IMR-90 (cell line): ENCODE measurements at regions not wholly inside any gene's neighbourhood (a gene's known extent, or its start where the extent isn't known, plus 50 kb on each side); places are given as distances from the start of the nearest gene placed in this dataset.

ENCODE experiments used
- ATAC-seq: fragments of 200-7000 bp; cut with Tn5 transposase; 2 replicates; pipeline ENCODE4 v1.9.1; 2020; ENCODE audit warnings: low read depth, mild to moderate bottlenecking, moderate library complexity
- BruUV-seq: library from RNA; stranded (reverse); fragments of 400-500 nt; replicated peaks from 2 replicates; lab custom pipeline; 2021; lab: Mats Ljungman, UMichigan
- CTCF ChIA-PET: fragments of 300-600 bp; formaldehyde crosslinking; extraction: SDS; loops from one replicate; lab custom pipeline; 2021; ENCODE audit warnings: antibody characterized with exemption; lab: Yijun Ruan, JAX
- POLR2A ChIA-PET: fragments of 300-600 bp; sonication (Branson Sonifier 250); formaldehyde crosslinking; loops from one replicate; lab custom pipeline; 2022; ENCODE audit warnings: antibody characterized with exemption; ENCODE audit not compliant: unreplicated experiment; lab: Charles Lee
- DNase-seq: peaks from one replicate; pipeline ENCODE4 v3.0.0; 2013
- H2AFZ ChIP-seq: replicated peaks from 2 replicates; pipeline ENCODE3; 2013; ENCODE audit warnings: low read length, mild to moderate bottlenecking; ENCODE audit not compliant: poor library complexity
- H2AK5ac ChIP-seq: 2 replicates; pipeline ENCODE4 v1.6.1; 2013; ENCODE audit warnings: low read depth, low read length, inconsistent platforms
- H2AK9ac ChIP-seq: replicated peaks from 2 replicates; pipeline ENCODE3; 2013; ENCODE audit warnings: mild to moderate bottlenecking, low read depth, low read length, moderate library complexity; ENCODE audit not compliant: poor library complexity
- H2BK120ac ChIP-seq: 2 replicates; pipeline ENCODE4 v1.6.1; 2013; ENCODE audit warnings: low read depth, low read length, inconsistent platforms
- H2BK15ac ChIP-seq: 3 replicates; pipeline ENCODE4 v1.6.1; 2013; ENCODE audit warnings: low read depth, low read length, inconsistent platforms
- H2BK20ac ChIP-seq: 2 replicates; pipeline ENCODE4 v1.6.1; 2013; ENCODE audit warnings: low read depth, mild to moderate bottlenecking, inconsistent platforms, low read length, moderate library complexity
- H2BK5ac ChIP-seq: 2 replicates; pipeline ENCODE4 v1.6.1; 2013; ENCODE audit warnings: mild to moderate bottlenecking, low read depth, low read length, inconsistent platforms; ENCODE audit not compliant: poor library complexity, severe bottlenecking
- H3K14ac ChIP-seq: replicated peaks from 2 replicates; pipeline ENCODE4 v1.6.1; 2013; ENCODE audit warnings: low read depth, low read length, inconsistent platforms
- H3K18ac ChIP-seq: 2 replicates; pipeline ENCODE4 v1.6.1; 2013; ENCODE audit warnings: low read depth, low read length, control low read depth
- H3K23ac ChIP-seq: 2 replicates; pipeline ENCODE4 v1.6.1; 2013; ENCODE audit warnings: low read depth, low read length, inconsistent platforms
- H3K27ac ChIP-seq: 2 replicates; pipeline ENCODE4 v1.5.1; 2013; ENCODE audit warnings: mild to moderate bottlenecking, control low read depth, low read length; ENCODE audit not compliant: insufficient read depth
- H3K27me3 ChIP-seq: 2 replicates; pipeline ENCODE4 v1.6.1; 2013; ENCODE audit warnings: low read length; ENCODE audit not compliant: control insufficient read depth, insufficient read depth
- H3K36me3 ChIP-seq: 2 replicates; pipeline ENCODE4 v1.6.1; 2013; ENCODE audit warnings: low read length, mixed read lengths; ENCODE audit not compliant: control insufficient read depth, insufficient read depth
- H3K4ac ChIP-seq: 2 replicates; pipeline ENCODE4 v1.6.1; 2013; ENCODE audit warnings: low read depth, low read length, inconsistent platforms
- H3K4me1 ChIP-seq: 2 replicates; pipeline ENCODE4 v1.6.1; 2013; ENCODE audit warnings: low read length, mixed read lengths; ENCODE audit not compliant: control insufficient read depth, insufficient read depth
- H3K4me2 ChIP-seq: 2 replicates; pipeline ENCODE4 v1.6.1; 2013; ENCODE audit warnings: low read depth, mild to moderate bottlenecking, control low read depth, low read length, moderate library complexity
- H3K4me3 ChIP-seq: 2 replicates; pipeline ENCODE4 v1.5.1; 2013; ENCODE audit warnings: low read depth, mild to moderate bottlenecking, control low read depth, low read length, moderate library complexity; ENCODE audit not compliant: insufficient read depth
- H3K56ac ChIP-seq: 2 replicates; pipeline ENCODE4 v1.6.1; 2013; ENCODE audit warnings: low read length, inconsistent platforms; ENCODE audit not compliant: insufficient read depth; ENCODE audit errors: extremely low read depth
- H3K79me1 ChIP-seq, 2 experiments: 2 replicates each; pipeline ENCODE4 v1.6.1; 2013; ENCODE audit warnings: low read length in 2 of 2, inconsistent platforms in 1 of 2, low read depth in 1 of 2
- H3K9ac ChIP-seq: 2 replicates; pipeline ENCODE4 v1.6.1; 2013; ENCODE audit warnings: low read depth, low read length, control low read depth
- H3K9me1 ChIP-seq: 2 replicates; pipeline ENCODE4 v1.6.1; 2013; ENCODE audit warnings: low read length, inconsistent platforms; ENCODE audit not compliant: insufficient read depth
- H3K9me3 ChIP-seq: 2 replicates; pipeline ENCODE4 v1.6.1; 2013; ENCODE audit warnings: low read length; ENCODE audit not compliant: control insufficient read depth, insufficient read depth
- H4K20me1 ChIP-seq: 2 replicates; pipeline ENCODE4 v1.6.1; 2013; ENCODE audit warnings: low read length, inconsistent platforms; ENCODE audit not compliant: insufficient read depth
- H4K5ac ChIP-seq: 2 replicates; pipeline ENCODE4 v1.6.1; 2013; ENCODE audit warnings: mild to moderate bottlenecking, low read depth, low read length, control low read depth
- H4K8ac ChIP-seq, 2 experiments: 2 replicates each; pipeline ENCODE4 v1.6.1; 2013; ENCODE audit warnings: low read depth in 2 of 2, low read length in 2 of 2, control low read depth in 1 of 2, inconsistent platforms in 1 of 2
- H4K91ac ChIP-seq: 2 replicates; pipeline ENCODE4 v1.6.1; 2013; ENCODE audit warnings: low read depth, low read length, inconsistent platforms; ENCODE audit not compliant: insufficient read depth
- BHLHE40 ChIP-seq: fragments of 150-350 bp; IDR thresholded peaks from 2 replicates; pipeline ENCODE4 v1.6.1; 2016; ENCODE audit warnings: mild to moderate bottlenecking, low read depth, low read length
- CEBPB ChIP-seq: IDR thresholded peaks from 2 replicates; pipeline ENCODE4 v1.6.1; 2012; ENCODE audit warnings: low read depth, low read length, improper control_type of control experiment
- CHD1 ChIP-seq: IDR thresholded peaks from 2 replicates; pipeline ENCODE4 v1.6.1; 2012; ENCODE audit warnings: low read depth, low read length, improper control_type of control experiment
- FOS ChIP-seq: fragments of 150-350 bp; IDR thresholded peaks from 2 replicates; pipeline ENCODE4 v1.6.1; 2016; ENCODE audit warnings: low read depth, low read length
- MAFK ChIP-seq: IDR thresholded peaks from 2 replicates; pipeline ENCODE4 v1.6.1; 2012; ENCODE audit warnings: low read depth, low read length, improper control_type of control experiment
- MAZ ChIP-seq: IDR thresholded peaks from 2 replicates; pipeline ENCODE4 v1.6.1; 2012; ENCODE audit warnings: low read depth, mild to moderate bottlenecking, low read length, improper control_type of control experiment, moderate library complexity, borderline replicate concordance
- MXI1 ChIP-seq: IDR thresholded peaks from 2 replicates; pipeline ENCODE4 v1.6.1; 2012; ENCODE audit warnings: low read depth, mild to moderate bottlenecking, low read length, moderate library complexity, borderline replicate concordance
- POLR2A ChIP-seq: IDR thresholded peaks from 2 replicates; pipeline ENCODE4 v1.6.1; 2012; ENCODE audit warnings: mild to moderate bottlenecking, low read depth, low read length
- RAD21 ChIP-seq: IDR thresholded peaks from 2 replicates; pipeline ENCODE4 v1.6.1; 2012; ENCODE audit warnings: low read length, improper control_type of control experiment
- RCOR1 ChIP-seq: IDR thresholded peaks from 2 replicates; pipeline ENCODE4 v1.6.1; 2012; ENCODE audit warnings: mild to moderate bottlenecking, low read length, improper control_type of control experiment; ENCODE audit not compliant: insufficient replicate concordance
- RFX5 ChIP-seq: IDR thresholded peaks from 2 replicates; pipeline ENCODE4 v1.8.0; 2012; ENCODE audit warnings: low read depth, mild to moderate bottlenecking, low read length, moderate library complexity
- SMC3 ChIP-seq: fragments of 150-350 bp; IDR thresholded peaks from 2 replicates; pipeline ENCODE4 v1.6.1; 2016; ENCODE audit warnings: low read depth, mild to moderate bottlenecking, antibody characterized with exemption, low read length, moderate library complexity
- USF2 ChIP-seq: fragments of 150-350 bp; IDR thresholded peaks from 2 replicates; pipeline ENCODE4 v1.6.1; 2017; ENCODE audit warnings: mild to moderate bottlenecking, antibody characterized with exemption, low read length, low read depth
- WGBS, 2 experiments: methylation state at CpG; one replicate each; pipeline versions ENCODE4 v1.1.5 to v1.1.7; 2013; ENCODE audit warnings: missing lambda C conversion rate in 2 of 2; ENCODE audit not compliant: insufficient read length in 1 of 2; ENCODE audit errors: extremely low coverage in 2 of 2; 5-methylcytosine and 5-hydroxymethylcytosine counted together
- dilution Hi-C: fragments of 300-500 bp; cut with HindIII; formaldehyde crosslinking; loops from one replicate; pipeline ENCODE4 v1.14.3; 2018; ENCODE audit warnings: low sequenced_read_pairs; ENCODE audit not compliant: unreplicated experiment
- in situ Hi-C: fragments of 300-500 bp; cut with MboI; formaldehyde crosslinking; loops from 3 replicates; pipeline ENCODE4 v1.14.3; 2019; ENCODE audit warnings: low sequenced_read_pairs, inconsistent platforms, mixed read lengths
- intact Hi-C: fragments of 100-400 bp; cut with micrococcal nuclease; formaldehyde crosslinking; loops from 2 replicates; pipeline ENCODE4 v1.10.0; 2022
- TF ChIP-seq, protein P1 (sequence below): fragments of 150-350 bp; IDR thresholded peaks from 2 replicates; pipeline ENCODE4 v1.6.1; 2016; ENCODE audit warnings: low read depth, mild to moderate bottlenecking, low read length, moderate library complexity, borderline replicate concordance
- TF ChIP-seq, protein P2 (sequence below): conservative IDR thresholded peaks from 2 replicates; pipeline ENCODE4 v1.5.1; 2012; ENCODE audit warnings: mild to moderate bottlenecking, low read depth, low read length, improper control_type of control experiment

DNA sequence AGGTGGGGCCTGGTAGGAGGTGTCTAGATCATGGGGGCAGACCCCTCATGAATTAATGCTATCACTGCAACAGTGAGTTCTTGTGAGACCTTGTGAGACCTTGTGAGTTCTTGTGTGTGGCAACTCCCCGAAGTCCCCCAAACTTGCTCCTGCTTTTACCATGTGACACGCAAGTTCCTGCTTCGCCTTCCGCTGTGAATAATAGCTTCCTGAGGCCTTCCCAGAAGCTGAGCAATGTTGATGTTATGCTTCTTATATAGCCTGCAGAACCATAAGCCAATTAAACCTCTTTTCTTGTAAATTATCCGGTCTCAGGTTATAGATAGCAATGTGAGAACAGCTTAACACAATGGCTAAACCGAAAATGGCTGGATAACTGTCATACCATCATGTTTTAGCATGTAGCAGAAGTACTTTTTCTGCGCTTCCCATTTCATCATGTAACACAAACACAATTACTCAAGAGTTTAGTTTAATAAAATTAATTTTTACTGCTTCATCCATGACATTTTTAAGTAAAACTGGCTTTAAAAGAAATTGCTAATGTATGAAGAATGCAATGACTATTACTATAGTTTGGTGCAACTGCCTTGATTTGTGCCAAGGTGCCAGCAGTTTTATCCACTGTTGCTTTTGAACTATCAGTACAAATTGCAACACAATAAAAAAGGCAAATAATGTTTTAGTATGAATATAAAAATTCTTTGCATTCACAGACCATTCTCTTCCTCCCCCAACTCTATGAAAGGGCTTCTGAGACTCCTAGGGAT, 87.7 kb upstream of the TMEM168 start:
- H3K4ac ChIP-seq: no peak overlapping the region
- no peak overlapping the region for H2AFZ ChIP-seq
- no peak overlapping the region for H2AK9ac ChIP-seq
- H4K5ac ChIP-seq: no peak overlapping the region
- peak; percentile 36; the same call in 1 of the 2 replicates for ATAC-seq
- no peak for DNase-seq
- no peak overlapping the region for H3K9ac ChIP-seq
- H3K79me1 ChIP-seq: peaks cover 11 to 17% of the 10 kb centered on the region in 2 experiments; a peak in 2 of 4 replicates
- intact Hi-C loops (no loop called here), dilution Hi-C loops (no loop called here), in situ Hi-C loops (loop anchor here (25.0 kb wide), 1 partner anchor 1116 kb away; no protein-coding TSS in a partner anchor)
- no peak overlapping the region for H3K14ac ChIP-seq
- no peak overlapping the region for H3K4me3 ChIP-seq
- H2AK5ac ChIP-seq: no peak overlapping the region
- H3K4me1 ChIP-seq: peaks cover 2% of the 10 kb centered on the region
- no peaks in the 10 kb centered on the region for H3K9me3 ChIP-seq
- no peak overlapping the region for H2BK120ac ChIP-seq
- no peak overlapping the region for H3K18ac ChIP-seq
- H2BK5ac ChIP-seq: no peak overlapping the region
- no peak overlapping the region; the same call in 1 of the 2 replicates for H3K4me2 ChIP-seq
- no peaks in the 10 kb centered on the region; the same call in 1 of the 2 replicates for H4K20me1 ChIP-seq
- H3K56ac ChIP-seq: no peak overlapping the region
- H3K9me1 ChIP-seq: peaks cover 2% of the 10 kb centered on the region; the same call in 1 of the 2 replicates
- no peak overlapping the region for H4K91ac ChIP-seq
- WGBS, 2 experiments: no CpG with 5 or more reads among the region's 7 CpGs
- H3K23ac ChIP-seq: no peak overlapping the region
- no peak overlapping the region for H2BK20ac ChIP-seq
- peaks cover 3% of the 10 kb centered on the region; the same call in 1 of the 2 replicates for H3K36me3 ChIP-seq
- CTCF ChIA-PET: interaction anchor here (1.6 kb wide), 1 partner anchor 137 kb away, joined by 3 read pairs; no protein-coding TSS in a partner anchor
- no peak overlapping the region for H2BK15ac ChIP-seq
- H3K27ac ChIP-seq: no peak overlapping the region
- POLR2A ChIA-PET: no interaction called here
- no TSS peak for BruUV-seq
- H3K27me3 ChIP-seq: no peaks in the 10 kb centered on the region
- 0 out of 4 replicates have a peak overlapping the region, but pooled peaks of 1 of the 2 experiments have one; percentile 13 for H4K8ac ChIP-seq
- TF ChIP-seq, protein P1, sequence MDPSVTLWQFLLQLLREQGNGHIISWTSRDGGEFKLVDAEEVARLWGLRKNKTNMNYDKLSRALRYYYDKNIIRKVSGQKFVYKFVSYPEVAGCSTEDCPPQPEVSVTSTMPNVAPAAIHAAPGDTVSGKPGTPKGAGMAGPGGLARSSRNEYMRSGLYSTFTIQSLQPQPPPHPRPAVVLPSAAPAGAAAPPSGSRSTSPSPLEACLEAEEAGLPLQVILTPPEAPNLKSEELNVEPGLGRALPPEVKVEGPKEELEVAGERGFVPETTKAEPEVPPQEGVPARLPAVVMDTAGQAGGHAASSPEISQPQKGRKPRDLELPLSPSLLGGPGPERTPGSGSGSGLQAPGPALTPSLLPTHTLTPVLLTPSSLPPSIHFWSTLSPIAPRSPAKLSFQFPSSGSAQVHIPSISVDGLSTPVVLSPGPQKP: no peak
- TF ChIP-seq MXI1 (no peak), CHD1 (no peak), RFX5 (no peak), CEBPB (no peak), SMC3 (no peak), POLR2A (no peak), RAD21 (no peak), MAZ (no peak), BHLHE40 (no peak), FOS (no peak), RCOR1 (no peak), USF2 (no peak), MAFK (no peak)
- TF ChIP-seq, protein P2, sequence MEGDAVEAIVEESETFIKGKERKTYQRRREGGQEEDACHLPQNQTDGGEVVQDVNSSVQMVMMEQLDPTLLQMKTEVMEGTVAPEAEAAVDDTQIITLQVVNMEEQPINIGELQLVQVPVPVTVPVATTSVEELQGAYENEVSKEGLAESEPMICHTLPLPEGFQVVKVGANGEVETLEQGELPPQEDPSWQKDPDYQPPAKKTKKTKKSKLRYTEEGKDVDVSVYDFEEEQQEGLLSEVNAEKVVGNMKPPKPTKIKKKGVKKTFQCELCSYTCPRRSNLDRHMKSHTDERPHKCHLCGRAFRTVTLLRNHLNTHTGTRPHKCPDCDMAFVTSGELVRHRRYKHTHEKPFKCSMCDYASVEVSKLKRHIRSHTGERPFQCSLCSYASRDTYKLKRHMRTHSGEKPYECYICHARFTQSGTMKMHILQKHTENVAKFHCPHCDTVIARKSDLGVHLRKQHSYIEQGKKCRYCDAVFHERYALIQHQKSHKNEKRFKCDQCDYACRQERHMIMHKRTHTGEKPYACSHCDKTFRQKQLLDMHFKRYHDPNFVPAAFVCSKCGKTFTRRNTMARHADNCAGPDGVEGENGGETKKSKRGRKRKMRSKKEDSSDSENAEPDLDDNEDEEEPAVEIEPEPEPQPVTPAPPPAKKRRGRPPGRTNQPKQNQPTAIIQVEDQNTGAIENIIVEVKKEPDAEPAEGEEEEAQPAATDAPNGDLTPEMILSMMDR: no peak
